ENCODE measurements at regions not wholly inside any gene's neighbourhood (a gene's known extent, or its start where the extent isn't known, plus 50 kb on each side); places are given as distances from the start of the nearest gene placed in this dataset.
A peak's percentile ranks its signal among the peaks of the same experiment; 100 is the strongest.
"Not testable (repeated sequence)": the region's sequence is repeated elsewhere in the genome, so short reads cannot be mapped to it uniquely, and the experiment has no call there.

DNA sequence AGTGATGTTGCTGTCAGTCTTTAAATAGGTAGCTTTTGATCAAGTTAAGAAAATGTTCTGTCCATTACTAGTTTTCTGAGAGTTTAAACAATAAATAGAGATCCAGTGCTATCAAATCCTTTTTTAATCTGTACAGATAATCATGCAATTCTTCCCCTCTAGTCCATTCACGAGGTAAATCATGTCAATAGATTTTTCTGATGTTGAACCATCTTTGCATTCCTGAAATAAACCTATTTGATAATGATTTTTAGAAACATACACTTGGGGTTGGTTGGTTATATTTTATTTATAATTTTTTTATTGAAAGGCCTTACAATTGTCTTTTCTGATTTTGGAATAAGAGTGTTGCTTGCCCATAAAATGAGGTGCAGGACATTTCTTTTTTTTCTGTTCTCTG, 95.0 kb downstream of the FAM53A start:
- DNase-seq = no peak

DNA sequence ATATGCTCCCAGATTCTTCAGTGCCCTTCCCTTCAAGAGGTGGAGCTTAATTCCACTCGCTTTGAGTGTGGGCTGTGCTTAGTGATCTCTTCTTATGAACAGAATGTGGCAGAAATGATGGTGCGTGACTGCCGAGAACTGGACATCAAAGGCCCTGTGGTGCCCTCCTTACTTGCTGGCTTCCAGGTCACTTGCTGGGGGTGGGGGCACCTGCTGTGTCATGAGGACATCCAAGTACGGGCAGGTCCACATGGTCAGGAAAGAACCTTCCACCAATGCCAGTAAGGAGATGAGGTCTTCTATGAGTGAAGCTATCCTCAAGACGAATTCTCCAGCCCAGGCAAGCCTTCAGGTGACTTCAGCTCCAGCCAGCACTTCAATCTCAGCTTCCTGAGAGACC, 95.8 kb downstream of the FAM53A start:
- DNase-seq = no peak

DNA sequence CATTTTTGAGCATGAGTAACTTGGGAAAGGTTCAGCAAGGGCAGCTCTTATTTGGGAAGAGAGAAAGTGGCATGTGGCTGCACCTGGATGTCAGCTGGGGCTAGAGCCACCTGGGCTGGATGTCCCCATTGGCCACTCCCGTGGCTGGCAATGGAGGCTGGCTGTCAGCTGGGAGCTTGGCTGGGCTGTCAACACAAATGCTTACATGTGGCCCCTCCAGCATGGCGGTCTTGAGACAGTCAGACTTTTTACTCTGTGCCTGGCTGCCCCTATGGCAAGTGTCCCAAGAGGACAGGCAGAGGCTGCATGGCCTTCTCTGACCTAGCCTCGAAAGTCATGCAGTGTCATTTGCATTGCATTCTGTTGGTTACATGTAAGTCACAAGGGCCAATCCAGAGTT, 99.6 kb downstream of the FAM53A start:
- no peak for DNase-seq

DNA sequence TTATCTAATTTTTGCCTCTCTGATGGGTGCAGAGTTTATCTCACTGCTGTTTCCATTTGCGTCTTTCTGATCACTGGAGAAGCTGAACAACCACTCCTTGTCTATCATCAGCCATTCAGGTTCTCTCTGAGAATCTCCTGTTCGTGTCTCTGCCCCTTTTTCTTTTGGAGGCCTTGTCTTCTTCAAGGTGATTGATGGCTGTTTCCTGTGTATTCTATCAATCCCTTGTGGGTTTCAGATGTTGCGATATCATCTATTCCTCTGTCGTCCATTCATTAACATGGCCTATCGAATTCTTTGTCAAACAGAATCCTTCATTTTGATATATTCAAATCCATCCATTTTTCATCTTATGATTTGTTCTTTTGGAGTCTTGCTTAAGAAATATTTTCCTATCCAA, 100.3 kb downstream of the FAM53A start:
- DNase-seq = no peak

DNA sequence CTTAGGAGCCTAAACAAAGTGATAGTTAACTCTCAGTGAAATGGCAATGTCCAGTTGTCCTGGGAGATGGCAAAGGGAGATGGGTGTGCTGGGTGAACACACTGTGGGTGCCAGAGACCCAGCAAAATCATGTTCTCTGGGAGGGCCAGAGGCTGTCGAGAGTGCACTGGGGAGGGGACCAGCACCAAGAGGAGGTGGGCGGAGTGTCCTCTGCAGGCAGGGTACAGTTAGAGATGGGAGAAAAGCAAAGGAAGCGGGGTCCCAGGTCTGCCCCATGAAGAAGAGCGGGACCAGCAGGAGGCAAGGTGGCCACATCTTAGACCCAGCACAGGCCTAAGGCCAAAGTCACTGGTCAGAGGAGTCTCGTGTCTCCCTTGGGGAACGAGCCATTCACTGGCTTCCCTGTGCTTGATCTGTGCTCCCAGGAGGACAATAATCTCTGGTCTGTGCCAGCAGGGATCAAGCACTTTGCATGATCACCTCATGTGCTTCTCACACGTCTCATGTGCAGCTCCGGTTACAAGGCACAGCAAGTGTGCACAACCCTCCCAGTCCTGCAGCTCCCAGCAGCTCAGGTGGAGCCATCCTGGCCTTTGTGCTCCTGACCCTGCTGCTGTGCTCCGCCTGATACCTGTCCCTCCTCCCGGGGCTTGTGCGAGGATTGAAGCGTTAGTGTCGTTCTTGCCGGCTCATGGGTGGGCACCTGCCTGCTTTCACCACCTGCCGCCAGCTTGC, 100.9 kb downstream of the FAM53A start:
- no peak for DNase-seq

DNA sequence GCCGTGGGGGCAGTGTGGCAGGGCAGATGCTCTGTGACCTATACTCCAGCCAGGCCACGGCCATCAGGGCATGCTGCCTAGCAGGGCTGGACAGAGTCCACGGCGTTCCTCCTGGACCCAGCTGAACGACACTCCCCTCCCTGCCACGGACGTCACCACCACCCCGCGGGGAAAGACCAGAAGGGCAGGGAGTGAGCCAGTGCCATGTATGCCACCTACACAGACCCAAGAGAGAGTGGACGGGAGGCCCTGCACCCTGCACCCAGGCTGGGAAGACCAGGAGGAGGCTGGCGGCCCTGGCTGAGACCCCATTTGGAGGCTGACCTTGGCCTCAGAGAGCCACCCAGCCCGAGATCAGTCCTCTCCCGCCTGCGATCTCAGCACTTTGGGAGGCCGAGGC, 101.9 kb downstream of the FAM53A start:
- no peak for DNase-seq

DNA sequence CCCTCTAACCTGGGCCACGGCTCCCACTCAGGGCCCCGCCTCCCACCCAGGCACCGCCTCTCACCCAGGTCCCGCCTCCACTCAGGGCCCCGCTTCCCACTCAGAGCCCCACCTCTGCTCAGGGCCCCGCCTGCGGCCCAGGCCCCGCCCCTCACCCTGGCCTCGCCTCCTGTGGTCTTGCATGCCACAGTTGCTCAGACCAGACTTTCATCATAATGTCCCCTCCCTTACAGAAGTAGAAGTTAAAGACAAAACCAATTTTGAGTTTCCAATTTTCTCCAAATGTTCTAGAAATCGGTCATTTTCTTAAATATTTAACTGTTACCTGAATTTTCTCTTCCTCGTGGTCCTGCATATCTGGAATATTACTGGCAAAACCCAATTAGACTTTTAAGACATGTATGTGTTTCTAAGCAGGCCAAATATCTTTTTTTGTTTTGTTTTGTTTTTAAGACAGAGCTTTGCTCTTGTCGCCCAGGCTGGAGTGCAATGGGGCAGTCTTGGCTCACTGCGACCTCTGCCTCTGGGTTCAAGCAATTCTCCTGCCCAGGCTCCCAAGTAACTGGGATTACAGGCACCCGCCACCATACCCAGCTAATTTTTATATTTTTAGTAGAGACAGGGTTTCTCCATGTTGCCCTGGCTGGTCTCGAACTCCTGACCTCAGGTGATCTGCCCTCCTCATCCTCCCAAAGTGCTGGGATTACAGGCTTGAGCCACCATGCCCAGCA, 102.8 kb downstream of the FAM53A start:
- peak in 1 of 2 experiments; percentile 42 for DNase-seq

DNA sequence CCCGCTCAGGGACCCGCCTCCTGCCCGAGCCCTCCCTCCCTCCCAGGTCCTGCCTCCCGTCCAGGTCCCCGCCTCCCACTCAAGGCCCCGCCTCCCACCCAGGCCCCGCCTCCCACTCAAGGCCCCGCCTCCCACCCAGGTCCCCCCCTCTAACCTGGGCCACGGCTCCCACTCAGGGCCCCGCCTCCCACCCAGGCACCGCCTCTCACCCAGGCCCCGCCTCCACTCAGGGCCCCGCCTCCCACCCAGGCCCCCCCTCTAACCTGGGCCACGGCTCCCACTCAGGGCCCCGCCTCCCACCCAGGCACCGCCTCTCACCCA, 103.5 kb downstream of the FAM53A start:
- not testable (repeated sequence) for DNase-seq

DNA sequence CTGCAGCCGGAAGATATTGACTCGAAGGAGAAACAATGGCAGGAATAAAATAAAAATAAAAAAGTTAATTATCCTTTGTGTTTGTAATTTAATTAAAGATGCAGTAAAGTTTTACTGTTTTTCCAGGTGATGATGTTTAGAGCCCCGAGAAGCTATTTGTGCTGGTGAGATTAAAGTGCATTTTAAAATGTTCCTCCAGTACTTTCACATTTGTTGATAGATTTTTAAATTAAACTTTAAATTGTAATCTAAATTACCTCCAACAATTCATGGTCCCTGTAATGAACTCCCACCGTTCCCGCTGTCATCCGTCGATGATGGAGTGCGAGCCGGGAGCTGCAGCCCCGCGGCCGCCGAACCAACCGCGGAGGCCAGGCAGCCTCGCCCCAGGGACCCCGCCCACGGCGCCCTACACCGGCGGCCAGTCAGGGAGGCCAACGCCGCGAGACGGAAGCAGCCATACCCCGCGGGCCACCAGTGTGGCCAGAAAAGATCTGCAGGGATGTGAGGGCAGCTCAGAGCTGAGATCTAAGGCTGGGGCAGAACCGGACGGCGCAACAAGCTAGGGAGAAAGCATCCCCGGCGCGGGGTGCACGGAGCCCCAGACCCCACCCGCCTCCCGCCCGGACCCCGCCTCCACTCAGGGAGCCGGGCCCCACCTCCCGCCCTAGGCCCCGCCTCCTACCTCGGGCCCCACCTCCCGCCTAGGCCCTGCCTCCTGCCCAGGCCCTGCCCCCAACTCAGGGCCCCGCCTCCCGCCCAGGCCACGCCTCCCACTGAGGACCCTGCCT, 104.0 kb downstream of the FAM53A start:
- peak; percentile 54 to 78 for DNase-seq

DNA sequence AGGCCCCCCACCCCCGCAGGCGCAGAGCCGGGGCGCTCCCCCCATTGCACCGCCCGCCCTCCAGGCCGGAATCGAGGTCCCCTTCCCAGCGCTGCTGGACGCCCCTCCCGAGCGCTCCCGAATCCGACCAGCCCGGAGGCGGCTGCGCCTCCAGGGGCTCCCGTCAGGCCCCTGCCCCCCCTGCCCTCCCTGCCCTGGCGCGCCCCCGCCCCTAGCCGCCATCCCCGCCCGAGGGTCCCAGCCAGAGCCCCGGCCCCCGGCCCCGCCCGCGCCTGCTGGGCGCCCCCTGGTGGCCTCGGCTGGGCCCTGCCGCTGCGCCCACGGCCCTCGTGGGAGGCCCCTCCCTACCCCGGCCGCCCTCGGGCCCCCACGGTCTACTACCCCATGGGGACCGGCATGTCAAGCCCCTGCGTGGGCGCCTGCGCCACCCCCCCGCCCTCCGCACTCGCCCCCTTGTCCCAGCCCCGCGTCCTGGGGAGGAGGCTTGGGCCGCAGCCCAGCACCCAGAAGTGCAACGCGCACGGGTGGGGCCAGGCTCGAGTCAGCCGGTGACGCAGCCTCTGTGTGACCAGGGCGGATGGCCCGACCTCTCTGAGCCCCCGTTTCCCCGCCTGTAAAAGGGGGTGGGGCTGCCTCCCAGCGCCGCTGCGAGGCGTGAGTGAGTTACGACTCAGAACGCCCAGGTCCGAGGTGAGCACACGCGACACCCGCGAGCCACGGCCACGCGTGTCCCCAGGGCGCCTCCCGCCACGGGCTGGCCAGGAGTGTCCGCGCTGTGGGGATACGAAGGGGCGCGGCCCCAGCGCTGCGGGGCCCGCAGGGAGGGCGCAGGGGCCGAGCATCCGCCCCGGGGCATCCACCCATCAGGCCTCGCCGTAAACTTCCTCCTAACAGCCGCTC, 104.9 kb downstream of the FAM53A start:
- DNase-seq = peak in 1 of 2 experiments; percentile 43

DNA sequence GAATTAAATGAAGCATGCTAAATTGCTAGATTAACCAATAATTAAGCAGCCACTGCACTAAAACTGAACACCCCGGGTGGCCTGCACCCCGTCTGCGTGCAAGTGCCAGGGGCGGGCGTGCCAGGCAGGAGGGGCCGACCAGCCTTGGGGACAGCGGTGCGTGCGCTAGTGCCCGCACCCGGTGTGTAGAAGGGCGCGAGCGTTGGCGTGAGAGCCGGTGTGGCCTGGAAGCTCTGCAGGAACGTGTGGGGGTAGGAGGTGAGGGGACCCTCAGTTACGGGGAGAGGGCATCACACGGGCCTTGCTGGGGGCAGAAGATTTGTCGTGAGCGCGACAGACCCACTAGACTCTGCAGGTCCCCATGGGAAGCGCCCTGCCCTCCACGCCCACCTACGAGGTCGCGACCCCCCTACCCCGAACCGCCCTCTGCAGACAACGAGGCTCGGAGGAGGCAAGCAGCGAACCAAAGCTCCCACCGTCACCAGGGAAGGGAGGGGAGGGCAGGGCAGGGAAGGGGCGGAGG, 105.8 kb downstream of the FAM53A start:
- no peak for DNase-seq

DNA sequence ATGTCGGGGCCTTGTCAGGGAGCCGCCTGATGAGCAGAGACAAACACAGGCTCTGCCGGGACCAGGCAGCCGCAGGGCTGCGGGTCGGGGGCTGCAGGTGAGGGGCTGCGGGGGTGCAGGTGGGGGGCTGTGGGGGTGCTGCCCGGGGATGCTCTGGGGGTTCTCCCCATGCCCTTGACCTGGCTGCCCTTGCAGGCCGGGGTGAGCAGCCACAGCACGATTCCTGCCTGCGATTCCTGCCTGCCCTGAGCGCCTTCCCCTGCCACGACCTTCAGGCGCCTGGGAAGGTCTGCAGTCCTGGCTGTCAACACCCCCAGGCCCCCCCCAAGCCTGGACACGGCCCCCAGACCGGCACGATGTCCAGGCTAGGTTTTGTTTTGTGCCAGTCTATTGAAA, 106.3 kb downstream of the FAM53A start:
- DNase-seq = no peak

DNA sequence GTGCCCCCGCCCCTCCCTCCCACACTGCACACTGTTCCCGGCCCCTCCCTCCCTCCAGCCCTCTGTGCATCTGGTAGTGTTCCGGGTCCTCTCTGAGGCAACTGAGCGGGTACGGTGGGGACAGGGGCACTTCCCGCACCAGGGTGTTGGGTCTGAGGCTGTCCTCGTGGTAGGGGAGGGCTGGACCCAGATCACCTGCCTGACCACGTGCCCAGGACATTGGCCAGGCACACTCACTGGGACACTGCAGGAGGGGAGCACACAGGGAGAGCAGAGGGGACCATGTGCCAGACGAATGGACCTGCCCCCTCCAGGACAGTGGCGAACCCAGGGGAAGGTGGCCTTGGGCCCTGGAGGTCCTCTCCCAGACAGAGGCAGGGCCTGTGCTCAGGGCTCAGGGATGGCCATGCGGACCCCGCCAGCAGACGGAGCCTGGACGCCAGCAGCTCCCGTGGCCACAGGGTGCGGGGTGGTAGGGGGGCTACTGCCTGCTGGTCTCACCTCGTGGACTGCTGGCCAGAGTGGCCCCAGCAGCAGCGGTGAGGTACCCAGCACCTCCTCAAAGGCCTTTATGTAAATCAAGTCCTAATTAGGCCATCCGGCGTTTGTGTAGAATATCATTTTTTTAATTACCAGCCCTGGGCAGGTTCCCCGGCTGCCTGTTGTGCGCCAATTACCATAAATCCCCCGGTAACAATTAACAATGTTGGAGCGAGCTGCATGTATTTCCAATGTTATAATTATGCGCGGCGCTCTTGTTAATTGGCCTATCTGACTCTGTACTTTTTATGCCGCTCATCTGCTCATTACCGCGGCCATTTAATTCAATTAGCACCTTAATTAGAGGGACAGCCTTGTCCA, 106.9 kb downstream of the FAM53A start:
- DNase-seq = no peak

DNA sequence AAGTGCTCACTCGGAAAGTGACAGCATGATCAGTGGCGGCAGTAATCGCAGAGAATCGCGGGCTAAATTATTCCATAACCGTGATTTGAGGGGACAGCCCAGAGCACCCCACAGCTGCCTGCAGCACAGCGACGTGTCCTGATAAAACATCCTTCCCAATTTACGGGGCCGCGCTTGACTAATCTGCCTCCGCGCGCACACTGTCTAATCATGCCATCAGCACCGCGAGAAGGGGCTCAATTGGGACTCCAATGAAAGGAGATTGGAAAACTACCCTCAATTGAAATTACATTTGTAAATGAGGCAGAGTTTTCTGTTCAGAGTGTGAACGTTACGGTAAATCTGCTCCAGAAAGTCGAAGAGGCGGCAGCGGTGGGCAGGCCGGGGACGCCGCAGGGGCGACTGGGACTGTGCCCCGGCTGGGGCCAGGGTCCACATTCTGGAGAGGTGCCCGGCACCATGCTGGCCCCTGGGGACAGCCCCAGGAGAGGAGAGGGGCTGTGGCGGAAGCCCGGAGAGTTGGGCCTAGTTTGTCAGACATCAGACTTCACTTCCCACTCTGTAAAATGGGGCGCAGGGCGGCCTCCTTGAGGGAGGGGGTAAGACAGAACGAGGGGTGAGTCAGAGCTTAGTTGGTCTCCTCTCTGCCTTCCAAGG, 107.7 kb downstream of the FAM53A start:
- DNase-seq = no peak

DNA sequence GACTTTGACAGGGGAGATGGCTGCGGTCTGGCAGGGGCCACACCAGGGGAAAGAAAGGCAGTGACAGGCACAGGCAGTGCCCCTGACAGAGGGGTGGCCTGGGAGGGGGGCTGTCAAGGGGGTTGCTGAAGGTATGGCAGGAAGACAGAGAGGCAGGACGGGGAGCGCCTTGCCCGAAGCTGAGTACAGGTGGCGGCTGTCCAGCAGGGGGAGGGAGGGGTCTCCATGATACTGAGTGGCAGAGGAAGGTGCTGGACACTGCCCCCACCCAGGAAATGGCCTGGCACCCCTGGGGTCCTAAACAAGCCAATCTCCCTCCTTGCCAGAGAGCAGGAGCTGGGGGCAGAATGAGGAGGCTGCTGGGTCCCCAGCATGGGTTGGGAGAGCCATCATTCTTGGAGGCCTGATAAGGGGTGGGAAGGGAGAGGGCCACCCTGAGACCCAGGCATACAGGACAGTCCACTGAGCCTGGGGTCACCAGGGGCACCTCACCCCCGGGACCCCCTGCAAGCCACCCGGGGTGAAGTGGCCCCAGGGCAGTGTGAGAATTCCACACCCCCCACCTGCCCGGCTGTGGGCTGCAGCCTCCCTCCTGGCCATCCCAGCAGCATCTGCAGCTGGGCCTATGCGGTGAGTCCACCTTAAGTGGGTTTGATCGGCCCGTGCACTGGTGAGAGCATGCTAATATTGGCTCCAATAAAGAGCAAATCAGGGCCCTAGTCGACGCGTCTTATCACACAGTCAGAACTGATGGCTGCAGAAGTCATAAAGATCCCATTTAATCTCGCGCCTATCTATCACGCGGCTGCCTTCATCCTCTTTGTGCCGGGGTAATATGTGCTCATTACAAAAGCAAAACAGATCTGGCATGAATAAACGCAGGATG, 108.5 kb downstream of the FAM53A start:
- no peak for DNase-seq

DNA sequence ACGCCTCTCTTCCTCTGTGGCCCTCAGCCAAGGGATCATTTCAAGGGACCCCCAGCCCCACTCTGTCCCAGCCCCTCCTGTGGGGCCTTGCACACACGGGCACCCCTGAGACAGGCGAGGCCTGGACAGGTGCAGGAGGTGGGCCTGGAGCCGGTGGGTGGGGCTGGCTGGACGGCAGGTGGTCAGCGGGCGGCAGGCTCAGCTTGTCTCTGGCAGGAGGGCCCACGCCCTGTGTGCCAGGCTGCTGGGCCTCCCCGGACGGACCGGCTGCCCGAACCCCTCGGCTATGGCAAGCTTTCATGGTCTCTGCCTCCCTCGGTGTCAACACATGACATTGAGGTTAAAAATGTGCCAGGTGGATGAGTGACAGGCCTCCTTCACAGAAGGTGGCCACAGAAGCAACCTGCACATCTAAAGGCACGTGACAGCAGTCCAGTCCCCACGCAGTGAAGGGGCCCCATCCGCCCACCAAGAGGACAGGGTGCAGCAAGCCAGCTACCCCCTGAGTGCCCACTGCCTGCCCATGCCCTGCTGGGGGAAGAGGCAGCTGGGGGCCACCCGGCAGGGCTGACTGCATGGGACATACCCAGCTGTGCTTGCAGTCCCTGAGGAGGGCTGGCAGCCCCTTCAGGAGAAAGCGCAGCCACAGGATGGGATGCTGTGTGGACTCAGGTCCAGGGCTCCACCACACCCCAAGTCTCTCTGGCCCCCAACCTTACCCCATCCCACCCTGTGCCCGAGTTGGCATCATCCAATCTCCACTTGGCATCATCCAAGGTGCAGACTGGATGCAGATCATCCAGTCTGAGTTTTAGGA, 109.3 kb downstream of the FAM53A start:
- no peak for DNase-seq

DNA sequence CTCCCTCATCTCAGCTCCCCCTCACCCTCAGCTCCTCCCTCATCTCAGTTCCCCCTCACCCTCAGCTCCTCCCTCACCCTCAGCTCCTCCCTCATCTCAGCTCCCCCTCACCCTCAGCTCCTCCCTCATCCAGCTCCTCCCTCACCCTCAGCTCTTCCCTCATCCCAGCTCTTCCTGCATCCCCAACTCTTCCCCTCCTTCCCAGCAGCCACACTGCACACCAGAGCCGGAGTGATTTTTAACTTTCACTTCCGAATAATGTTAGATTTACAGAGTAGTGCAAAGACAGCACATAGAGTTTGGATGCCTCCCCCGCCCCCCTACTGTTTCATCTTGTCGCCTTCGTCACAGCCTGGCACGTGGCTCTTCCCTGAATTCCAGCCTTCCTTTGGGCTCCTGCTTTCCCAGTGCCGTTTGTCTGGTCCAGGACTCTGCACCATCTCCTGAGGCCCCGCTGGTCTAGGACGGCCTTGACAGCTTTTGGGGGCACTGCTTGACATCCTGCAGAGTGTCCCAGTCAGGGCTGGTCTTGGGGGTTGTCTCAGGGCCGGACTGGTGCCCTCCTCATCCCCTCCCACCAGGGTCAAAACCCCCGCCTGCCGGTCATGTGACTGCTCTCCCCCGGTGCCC, 110.2 kb downstream of the FAM53A start:
- no peak for DNase-seq

DNA sequence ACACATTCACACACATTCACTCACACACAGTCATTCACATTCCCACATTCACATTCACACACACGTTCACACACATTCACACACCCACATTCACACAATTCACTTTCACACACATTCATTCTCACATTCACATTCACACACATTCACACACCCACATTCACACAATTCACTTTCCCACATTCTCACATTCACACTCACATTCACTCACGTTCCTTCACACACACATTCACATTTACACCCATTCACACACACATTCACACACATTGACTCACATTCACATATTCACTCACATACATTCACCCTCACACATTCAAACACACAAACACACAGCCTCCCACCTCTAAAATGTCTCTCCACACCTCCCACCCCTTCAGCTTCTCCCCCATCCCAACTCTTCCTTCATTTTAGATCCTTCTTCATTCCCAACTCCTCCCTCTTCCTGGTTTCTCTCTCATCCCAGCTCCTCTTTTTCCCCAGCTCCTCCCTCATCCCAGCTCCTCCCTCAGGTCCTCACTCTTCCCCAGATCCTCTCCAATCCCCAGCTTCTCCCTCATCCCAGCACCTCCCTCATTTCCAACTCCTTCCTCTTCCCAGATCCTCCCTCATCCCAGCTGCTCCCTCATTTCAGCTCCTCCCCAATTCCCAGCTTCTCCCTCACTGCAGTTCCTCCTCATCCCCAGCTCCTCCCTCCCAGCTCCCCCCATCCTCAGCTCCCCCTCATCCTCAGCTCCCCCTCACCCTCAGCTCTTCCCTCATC, 111.0 kb downstream of the FAM53A start:
- DNase-seq = no peak
